ENCODE measurements at regions not wholly inside any gene's neighbourhood (a gene's known extent, or its start where the extent isn't known, plus 50 kb on each side); places are given as distances from the start of the nearest gene placed in this dataset.

GRCh38 chr6:40845553-40845952 lies 193.5 kb downstream of the UNC5CL start:
- TF ChIP-seq POLR2AphosphoS5 (IDR thresholded peaks at IDR 0.05; ENCODE audit: borderline replicate concordance, low read depth, low read length) (no peak), EZH2 (IDR thresholded peaks at IDR 0.05) (no peak), FOXP2 (optimal IDR thresholded peaks at IDR 0.05; ENCODE audit: control extremely low read depth, extremely low read length, insufficient read depth) (no peak)

All from SK-N-MC (cell line).